KMS-11 (cell line): ENCODE measurements at regions not wholly inside any gene's neighbourhood (a gene's known extent, or its start where the extent isn't known, plus 50 kb on each side); places are given as distances from the start of the nearest gene placed in this dataset.

ENCODE experiments used
- H2AFZ ChIP-seq: fragments of 200-600 bp; sonication (generic); 2 replicates; pipeline ENCODE4 v1.6.1; 2016; ENCODE audit warnings: antibody characterized with exemption, mixed run types, low read depth
- H3K27ac ChIP-seq: fragments of 200-600 bp; sonication (generic); 2 replicates; pipeline ENCODE4 v1.6.1; 2016; ENCODE audit warnings: mild to moderate bottlenecking, mixed run types
- H3K27me3 ChIP-seq: fragments of 200-600 bp; sonication (generic); 2 replicates; pipeline ENCODE4 v1.6.1; 2017; ENCODE audit warnings: mild to moderate bottlenecking, low read depth, mixed run types, moderate library complexity; ENCODE audit not compliant: insufficient read depth
- H3K36me3 ChIP-seq: fragments of 200-600 bp; sonication (generic); 2 replicates; pipeline ENCODE4 v1.6.1; 2017; ENCODE audit warnings: mild to moderate bottlenecking, mixed run types; ENCODE audit not compliant: insufficient read depth
- H3K4me1 ChIP-seq: fragments of 200-600 bp; sonication (generic); 2 replicates; pipeline ENCODE4 v1.6.1; 2016; ENCODE audit warnings: mild to moderate bottlenecking, low read depth, mixed run types; ENCODE audit not compliant: poor library complexity, severe bottlenecking
- H3K4me2 ChIP-seq: fragments of 200-600 bp; sonication (generic); 2 replicates; pipeline ENCODE4 v1.7.0; 2016; ENCODE audit warnings: mild to moderate bottlenecking, mixed run types
- H3K4me3 ChIP-seq: fragments of 200-600 bp; sonication (generic); IDR thresholded peaks from 2 replicates; pipeline ENCODE4 v1.6.1; 2017; ENCODE audit warnings: low read depth, low read length, mixed read lengths; ENCODE audit not compliant: insufficient read depth
- H3K79me2 ChIP-seq: fragments of 200-600 bp; sonication (generic); 2 replicates; pipeline ENCODE4 v1.6.1; 2016; ENCODE audit warnings: low read depth, mixed run types; ENCODE audit not compliant: insufficient read depth
- H3K9ac ChIP-seq: fragments of 200-600 bp; sonication (generic); 2 replicates; pipeline ENCODE4 v1.6.1; 2016; ENCODE audit warnings: mild to moderate bottlenecking, mixed run types
- H4K20me1 ChIP-seq: fragments of 200-600 bp; sonication (generic); 2 replicates; pipeline ENCODE4 v1.6.1; 2016; ENCODE audit warnings: mild to moderate bottlenecking, mixed run types; ENCODE audit not compliant: insufficient read depth
- TF ChIP-seq, protein P1 (sequence below): fragments of 200-600 bp; sonication (generic); conservative IDR thresholded peaks from 2 replicates; pipeline ENCODE4 v1.6.1; 2017; ENCODE audit warnings: low read depth, mild to moderate bottlenecking, antibody characterized with exemption, low read length, moderate library complexity, mixed read lengths

DNA sequence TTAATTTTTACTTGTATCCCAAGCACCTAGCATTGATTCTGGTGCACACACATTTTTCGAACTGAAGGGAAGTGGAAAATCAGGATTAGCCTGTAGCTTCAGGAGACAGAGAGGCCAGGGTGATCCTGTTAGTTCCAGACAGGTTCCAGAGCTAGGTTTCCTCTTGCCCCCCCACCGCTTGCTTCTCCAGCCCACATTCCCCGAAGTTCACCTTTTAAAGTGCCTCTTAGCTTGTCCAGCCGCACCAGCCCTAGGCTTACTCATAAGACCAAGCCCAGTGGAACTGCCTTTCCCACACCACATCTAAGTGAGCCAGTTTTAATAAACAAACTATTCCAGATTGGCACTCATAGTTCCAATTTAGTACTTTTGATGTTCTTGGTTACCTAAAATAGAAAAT, 898.6 kb upstream of the KLHL29 start:
- H3K27me3 ChIP-seq, result no peaks in the 10 kb centered on the region
- H3K36me3 ChIP-seq, result no peaks in the 10 kb centered on the region
- TF ChIP-seq, protein P1, sequence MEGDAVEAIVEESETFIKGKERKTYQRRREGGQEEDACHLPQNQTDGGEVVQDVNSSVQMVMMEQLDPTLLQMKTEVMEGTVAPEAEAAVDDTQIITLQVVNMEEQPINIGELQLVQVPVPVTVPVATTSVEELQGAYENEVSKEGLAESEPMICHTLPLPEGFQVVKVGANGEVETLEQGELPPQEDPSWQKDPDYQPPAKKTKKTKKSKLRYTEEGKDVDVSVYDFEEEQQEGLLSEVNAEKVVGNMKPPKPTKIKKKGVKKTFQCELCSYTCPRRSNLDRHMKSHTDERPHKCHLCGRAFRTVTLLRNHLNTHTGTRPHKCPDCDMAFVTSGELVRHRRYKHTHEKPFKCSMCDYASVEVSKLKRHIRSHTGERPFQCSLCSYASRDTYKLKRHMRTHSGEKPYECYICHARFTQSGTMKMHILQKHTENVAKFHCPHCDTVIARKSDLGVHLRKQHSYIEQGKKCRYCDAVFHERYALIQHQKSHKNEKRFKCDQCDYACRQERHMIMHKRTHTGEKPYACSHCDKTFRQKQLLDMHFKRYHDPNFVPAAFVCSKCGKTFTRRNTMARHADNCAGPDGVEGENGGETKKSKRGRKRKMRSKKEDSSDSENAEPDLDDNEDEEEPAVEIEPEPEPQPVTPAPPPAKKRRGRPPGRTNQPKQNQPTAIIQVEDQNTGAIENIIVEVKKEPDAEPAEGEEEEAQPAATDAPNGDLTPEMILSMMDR, result no peak
- no peak overlapping the region for H3K27ac ChIP-seq
- no peak overlapping the region for H2AFZ ChIP-seq
- no peaks in the 10 kb centered on the region for H3K4me1 ChIP-seq
- H3K79me2 ChIP-seq, result no peaks in the 10 kb centered on the region
- no peak overlapping the region for H3K9ac ChIP-seq
- no peak overlapping the region for H3K4me2 ChIP-seq
- H4K20me1 ChIP-seq, result no peaks in the 10 kb centered on the region
- H3K4me3 ChIP-seq, result no peak overlapping the region

DNA sequence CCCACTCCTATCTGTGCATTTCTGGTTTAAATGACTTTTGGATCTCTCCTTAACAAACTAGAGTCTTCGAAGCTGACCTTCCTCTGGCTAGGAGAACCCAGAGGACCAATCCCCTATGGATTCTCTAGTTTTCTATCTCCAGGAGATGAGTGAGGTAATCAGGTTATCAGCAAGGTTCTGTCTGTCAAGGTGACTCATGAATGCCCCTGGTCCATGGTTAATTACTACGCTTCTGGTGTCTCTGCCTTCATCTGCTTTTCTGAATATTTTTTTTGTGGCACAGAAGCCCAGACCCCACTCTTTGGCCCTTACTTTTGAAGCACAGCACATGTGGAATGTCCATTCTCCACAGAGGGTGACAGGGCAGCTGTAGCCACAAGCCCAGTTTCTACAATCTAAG, 897.9 kb upstream of the KLHL29 start:
- Histone ChIP-seq H3K27me3 (no peaks in the 10 kb centered on the region), H3K4me1 (no peaks in the 10 kb centered on the region), H3K36me3 (no peaks in the 10 kb centered on the region), H3K27ac (no peak overlapping the region), H3K4me2 (no peak overlapping the region), H4K20me1 (no peaks in the 10 kb centered on the region), H3K79me2 (no peaks in the 10 kb centered on the region), H3K9ac (no peak overlapping the region), H3K4me3 (no peak overlapping the region), H2AFZ (no peak overlapping the region)
- TF ChIP-seq, protein P1, result no peak

DNA sequence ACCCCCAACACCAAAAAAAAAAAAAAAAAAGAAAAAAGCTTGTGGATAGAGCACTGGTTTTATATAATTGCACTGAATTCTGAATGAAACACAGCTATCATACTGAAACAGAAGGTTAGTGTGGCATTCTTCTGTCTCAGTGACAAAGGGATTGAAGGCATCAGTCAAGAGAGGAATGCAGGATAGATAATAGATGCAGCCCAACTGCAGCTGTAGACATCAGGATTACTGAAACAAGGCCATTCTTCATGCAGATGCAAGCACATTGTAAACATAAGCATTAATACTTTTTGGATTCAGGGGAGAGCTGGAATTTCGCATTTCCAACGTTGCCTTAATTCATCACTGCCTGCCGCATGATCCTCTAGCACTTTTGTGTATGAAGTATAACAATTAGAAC, 897.4 kb upstream of the KLHL29 start:
- H3K27me3 ChIP-seq, result no peaks in the 10 kb centered on the region
- no peaks in the 10 kb centered on the region for H3K36me3 ChIP-seq
- H3K9ac ChIP-seq, result no peak overlapping the region
- no peak overlapping the region for H3K4me3 ChIP-seq
- no peak overlapping the region for H3K4me2 ChIP-seq
- H2AFZ ChIP-seq, result no peak overlapping the region
- H4K20me1 ChIP-seq, result no peaks in the 10 kb centered on the region
- H3K27ac ChIP-seq, result no peak overlapping the region
- H3K79me2 ChIP-seq, result no peaks in the 10 kb centered on the region
- no peaks in the 10 kb centered on the region for H3K4me1 ChIP-seq
- TF ChIP-seq, protein P1, result no peak

DNA sequence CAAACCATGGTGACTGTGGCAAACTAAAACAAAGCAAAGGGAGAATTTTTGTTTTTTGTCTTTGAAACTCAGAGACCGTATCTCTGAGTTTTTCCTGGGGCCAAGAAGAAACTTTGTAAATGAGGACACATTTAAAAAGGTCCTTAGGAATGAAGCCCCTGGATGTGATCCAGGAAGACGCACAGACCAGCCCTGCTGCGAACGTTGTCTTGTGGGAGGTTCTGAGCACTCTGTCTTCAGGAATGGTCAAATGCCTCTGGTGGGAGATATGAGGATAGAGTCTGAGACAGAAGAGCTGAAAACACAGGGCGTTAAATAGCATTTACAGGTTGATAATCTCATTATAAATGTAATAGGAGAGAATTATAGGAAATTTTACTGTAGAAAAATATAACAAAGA, 893.5 kb upstream of the KLHL29 start:
- no peaks in the 10 kb centered on the region for H3K36me3 ChIP-seq
- no peaks in the 10 kb centered on the region for H3K79me2 ChIP-seq
- no peak overlapping the region for H3K4me2 ChIP-seq
- no peak overlapping the region for H3K9ac ChIP-seq
- no peak overlapping the region for H2AFZ ChIP-seq
- TF ChIP-seq, protein P1, result no peak
- no peak overlapping the region for H3K27ac ChIP-seq
- no peak overlapping the region for H3K4me3 ChIP-seq
- no peaks in the 10 kb centered on the region for H3K27me3 ChIP-seq
- H3K4me1 ChIP-seq, result no peaks in the 10 kb centered on the region
- no peaks in the 10 kb centered on the region for H4K20me1 ChIP-seq

DNA sequence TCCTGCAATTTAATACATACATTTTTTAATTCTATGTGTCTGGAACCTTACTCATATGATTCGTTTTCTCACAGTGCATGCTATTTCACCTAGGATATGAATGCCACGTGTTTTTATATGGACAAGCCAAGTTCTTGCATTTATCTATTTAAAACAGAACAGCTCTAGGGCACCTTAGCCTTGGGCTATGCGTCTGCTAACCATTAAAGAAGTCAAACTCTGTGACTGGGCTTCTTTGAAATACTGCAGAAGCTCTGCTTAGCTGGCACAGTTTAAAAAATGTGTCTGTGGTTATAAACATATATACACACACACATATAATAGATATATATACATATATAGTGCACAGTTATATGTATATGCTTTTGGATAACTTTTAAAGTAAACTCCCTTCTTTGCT, 890.8 kb upstream of the KLHL29 start:
- TF ChIP-seq, protein P1, result no peak
- H4K20me1 ChIP-seq, result no peaks in the 10 kb centered on the region
- no peak overlapping the region for H3K4me2 ChIP-seq
- H3K9ac ChIP-seq, result no peak overlapping the region
- no peaks in the 10 kb centered on the region for H3K27me3 ChIP-seq
- no peaks in the 10 kb centered on the region for H3K36me3 ChIP-seq
- H2AFZ ChIP-seq, result no peak overlapping the region
- H3K27ac ChIP-seq, result no peak overlapping the region
- H3K79me2 ChIP-seq, result no peaks in the 10 kb centered on the region
- H3K4me1 ChIP-seq, result no peaks in the 10 kb centered on the region
- H3K4me3 ChIP-seq, result no peak overlapping the region
